HFFc6 (cell line): ENCODE measurements at regions not wholly inside any gene's neighbourhood (a gene's known extent, or its start where the extent isn't known, plus 50 kb on each side); places are given as distances from the start of the nearest gene placed in this dataset.

ENCODE experiments used
- DNase-seq: peaks from one replicate; pipeline ENCODE4 v3.0.0-alpha.2; 2018
- H3K27ac Mint-ChIP-seq: 2 replicates; pipeline ENCODE4 v1.8.0; 2020; ENCODE audit warnings: mild to moderate bottlenecking, mixed read lengths
- H3K27me3 Mint-ChIP-seq: 2 replicates; pipeline ENCODE4 v1.8.0; 2021; ENCODE audit warnings: mild to moderate bottlenecking, moderate library complexity, mixed read lengths; ENCODE audit not compliant: insufficient read depth
- H3K36me3 Mint-ChIP-seq: 2 replicates; pipeline ENCODE4 v1.8.0; 2021; ENCODE audit warnings: low read depth, mixed read lengths
- H3K4me1 Mint-ChIP-seq: 2 replicates; pipeline ENCODE4 v1.8.0; 2020; ENCODE audit warnings: low read depth, mixed read lengths
- H3K4me3 Mint-ChIP-seq: 2 replicates; pipeline ENCODE4 v1.8.0; 2020; ENCODE audit warnings: mild to moderate bottlenecking, moderate library complexity, mixed read lengths
- H3K9me3 Mint-ChIP-seq: 2 replicates; pipeline ENCODE4 v1.8.0; 2020; ENCODE audit warnings: mild to moderate bottlenecking, mixed read lengths
- CTCF ChIP-seq: fragments of 200-600 bp; sonication (generic); IDR thresholded peaks from 2 replicates; pipeline ENCODE4 v1.5.0; 2021; ENCODE audit warnings: antibody characterized with exemption, mild to moderate bottlenecking

- peak; percentile 64 for TF ChIP-seq CTCF
- no peaks in the 10 kb centered on the region for H3K4me1 Mint-ChIP-seq
- H3K27ac Mint-ChIP-seq = no peak overlapping the region
- H3K9me3 Mint-ChIP-seq = peaks cover 9% of the 10 kb centered on the region; the same call in 1 of the 2 replicates
- DNase-seq = peak; percentile 4
- no peak overlapping the region for H3K4me3 Mint-ChIP-seq
- no peaks in the 10 kb centered on the region for H3K27me3 Mint-ChIP-seq
- H3K36me3 Mint-ChIP-seq = no peaks in the 10 kb centered on the region
Measured at GRCh38 chr12:74365178-74365964, 172.3 kb upstream of the ATXN7L3B start.

GRCh38 chr12:74370608-74371216, 166.9 kb upstream of the ATXN7L3B start:
- Mint-ChIP-seq H3K36me3 (no peaks in the 10 kb centered on the region), H3K4me1 (no peaks in the 10 kb centered on the region), H3K9me3 (peaks cover 8% of the 10 kb centered on the region; the same call in 1 of the 2 replicates), H3K4me3 (no peak overlapping the region), H3K27me3 (no peaks in the 10 kb centered on the region), H3K27ac (no peak overlapping the region)
- no peak for TF ChIP-seq CTCF
- no peak for DNase-seq

- no peak for TF ChIP-seq CTCF
- H3K4me3 Mint-ChIP-seq = no peak overlapping the region
- DNase-seq = no peak
- no peak overlapping the region for H3K27ac Mint-ChIP-seq
- no peaks in the 10 kb centered on the region for H3K27me3 Mint-ChIP-seq
- H3K36me3 Mint-ChIP-seq = no peaks in the 10 kb centered on the region
- no peaks in the 10 kb centered on the region for H3K4me1 Mint-ChIP-seq
- peaks cover 10% of the 10 kb centered on the region; the same call in 1 of the 2 replicates for H3K9me3 Mint-ChIP-seq
Measured at GRCh38 chr12:74379114-74379513, 158.5 kb upstream of the ATXN7L3B start.

GRCh38 chr12:74381958-74382357, 155.7 kb upstream of the ATXN7L3B start:
- H3K27me3 Mint-ChIP-seq = no peaks in the 10 kb centered on the region
- no peak for TF ChIP-seq CTCF
- DNase-seq = no peak
- H3K27ac Mint-ChIP-seq = no peak overlapping the region
- no peak overlapping the region for H3K4me3 Mint-ChIP-seq
- H3K4me1 Mint-ChIP-seq = no peaks in the 10 kb centered on the region
- peaks cover 14% of the 10 kb centered on the region; the same call in 1 of the 2 replicates for H3K9me3 Mint-ChIP-seq
- H3K36me3 Mint-ChIP-seq = no peaks in the 10 kb centered on the region

GRCh38 chr12:74382983-74383382, 154.7 kb upstream of the ATXN7L3B start:
- Mint-ChIP-seq H3K27ac (no peak overlapping the region), H3K9me3 (peaks cover 17% of the 10 kb centered on the region; the same call in 1 of the 2 replicates), H3K27me3 (no peaks in the 10 kb centered on the region), H3K4me3 (no peak overlapping the region), H3K36me3 (no peaks in the 10 kb centered on the region), H3K4me1 (no peaks in the 10 kb centered on the region)
- TF ChIP-seq CTCF = no peak
- DNase-seq = no peak
